GM18861 (cell line): ENCODE measurements at regions not wholly inside any gene's neighbourhood (a gene's known extent, or its start where the extent isn't known, plus 50 kb on each side); places are given as distances from the start of the nearest gene placed in this dataset.
"Not testable (repeated sequence)": the region's sequence is repeated elsewhere in the genome, so short reads cannot be mapped to it uniquely, and the experiment has no call there.

ENCODE experiments used
- ATAC-seq: cut with Tn5 transposase; IDR thresholded peaks from one replicate; pipeline ENCODE4 v1.9.1; 2021; ENCODE audit not compliant: unreplicated experiment

GRCh38 chr5:52255308-52255707 lies 532.4 kb upstream of the ITGA1 start:
- ATAC-seq, result no peak

- no peak for ATAC-seq
Observed at GRCh38 chr5:52262844-52263243, 524.9 kb upstream of the ITGA1 start.

GRCh38 chr5:52269401-52269800 lies 518.3 kb upstream of the ITGA1 start:
- no peak for ATAC-seq

GRCh38 chr5:52269859-52270258 lies 517.9 kb upstream of the ITGA1 start:
- no peak for ATAC-seq

- no peak for ATAC-seq
Observed at GRCh38 chr5:52275639-52276038, 512.1 kb upstream of the ITGA1 start.

GRCh38 chr5:52277101-52277500 lies 510.6 kb upstream of the ITGA1 start:
- no peak for ATAC-seq

DNA sequence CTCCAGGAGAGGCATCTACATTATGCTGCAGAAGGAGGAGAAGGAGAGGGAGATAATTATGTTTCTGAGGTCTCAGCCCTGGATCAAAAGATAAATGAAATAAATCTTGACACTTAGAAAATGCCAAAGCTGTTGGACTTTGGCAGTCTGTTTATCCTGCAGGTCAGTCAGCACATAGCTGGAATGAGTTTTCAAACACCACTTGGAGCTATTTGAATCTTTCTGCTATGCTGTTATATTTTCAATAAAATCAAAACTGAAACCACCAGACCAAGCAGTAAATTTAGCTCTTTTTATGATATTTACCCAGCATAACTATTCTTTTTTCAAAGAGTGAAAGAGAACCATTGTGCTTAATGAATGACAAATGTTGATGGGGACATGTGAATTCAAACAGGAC lies 505.1 kb upstream of the ITGA1 start:
- no peak for ATAC-seq

DNA sequence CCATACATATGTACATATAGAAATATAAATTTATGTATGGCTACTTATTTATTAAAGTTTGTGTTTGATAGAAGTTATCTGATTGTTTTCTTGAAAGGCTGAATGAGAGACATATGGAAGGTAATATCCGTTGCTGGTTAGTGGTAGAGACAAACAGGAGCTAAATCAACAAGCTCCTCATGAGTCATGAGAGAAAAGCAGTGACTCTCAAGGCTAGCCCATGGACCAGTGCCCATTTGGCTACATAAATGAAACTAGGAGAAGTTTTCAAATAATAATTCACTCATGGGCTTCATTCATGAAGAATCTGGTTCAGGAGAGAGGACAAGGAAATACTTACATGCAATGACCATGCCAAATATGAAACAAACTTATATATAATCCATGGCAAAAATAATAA lies 504.5 kb upstream of the ITGA1 start:
- no peak for ATAC-seq

DNA sequence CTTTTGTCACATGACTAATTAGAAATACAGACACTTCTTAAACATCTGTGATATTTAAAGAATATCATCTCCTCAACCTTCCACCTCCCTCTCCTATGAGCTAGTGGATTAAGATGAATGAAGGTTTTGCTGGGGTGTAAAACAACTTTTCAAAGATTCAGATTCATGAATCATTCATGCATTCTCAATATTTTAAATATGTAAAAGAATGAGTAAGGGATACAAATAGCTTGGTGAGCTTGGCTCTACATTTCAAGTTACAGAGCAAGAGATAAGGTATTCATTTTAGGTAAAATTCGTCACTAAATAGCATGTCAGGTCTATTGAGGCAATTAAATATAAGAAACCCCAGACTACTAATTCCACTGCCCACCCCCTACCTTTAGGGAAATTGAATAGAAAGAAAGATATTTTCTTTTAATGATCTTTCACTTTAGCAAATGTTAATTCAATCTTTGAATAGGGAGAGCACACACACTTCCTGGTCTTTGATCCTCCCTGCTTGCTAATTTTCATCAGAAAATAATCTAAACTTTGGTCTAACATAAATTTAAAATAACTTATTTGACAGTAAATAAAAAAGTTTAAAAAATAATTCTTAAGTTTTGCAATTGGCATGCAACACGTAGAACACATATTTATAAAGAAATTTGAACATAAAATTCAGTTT lies 486.9 kb upstream of the ITGA1 start:
- ATAC-seq, result no peak

DNA sequence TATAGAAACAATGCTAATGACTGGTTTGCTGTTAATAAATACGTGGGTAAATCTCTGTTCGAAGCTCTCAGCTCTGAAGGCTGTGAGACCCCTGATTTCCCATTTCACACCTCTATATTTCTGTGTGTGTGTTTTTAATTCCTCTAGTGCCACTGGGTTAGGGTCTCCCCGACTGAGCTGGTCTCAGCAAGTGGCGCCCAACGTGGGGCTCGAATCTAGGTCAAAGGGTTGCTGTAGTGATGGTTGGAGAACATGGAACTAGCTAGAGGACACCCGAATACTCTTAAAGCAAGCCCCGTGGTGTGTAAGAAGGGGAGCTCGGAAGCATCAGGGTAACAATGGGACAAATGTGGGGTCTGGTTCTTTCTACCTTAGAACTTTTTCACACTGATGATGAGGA lies 482.9 kb upstream of the ITGA1 start:
- not testable (repeated sequence) for ATAC-seq

DNA sequence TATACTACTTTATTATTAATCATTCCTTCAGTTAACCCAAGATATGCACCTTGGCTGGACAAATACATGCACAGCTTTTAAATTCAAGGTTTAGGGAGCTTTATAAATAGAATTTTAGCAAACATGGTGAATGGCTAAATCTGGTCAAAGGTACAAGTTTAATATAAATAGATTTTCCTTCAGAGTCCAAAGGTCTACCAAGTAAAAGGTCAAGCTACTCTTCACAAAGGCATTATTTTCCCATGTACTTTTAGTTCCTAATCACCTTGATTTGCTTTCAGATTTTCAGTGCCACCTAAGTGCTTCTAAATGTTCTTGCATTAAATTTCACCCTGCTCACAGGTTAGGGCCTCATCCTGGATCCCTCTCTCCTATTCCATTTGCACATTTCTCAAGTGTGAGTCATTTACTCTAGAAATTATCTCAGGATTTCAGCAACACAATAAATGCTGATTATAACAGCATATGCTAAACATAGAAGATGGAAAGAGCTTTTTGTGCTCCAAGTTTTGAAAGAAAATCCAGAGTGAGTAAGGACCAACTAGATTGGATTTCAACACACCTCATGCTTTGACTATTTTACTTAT lies 459.4 kb upstream of the ITGA1 start:
- no peak for ATAC-seq

- no peak for ATAC-seq
Observed at GRCh38 chr5:52331725-52332124, 456.0 kb upstream of the ITGA1 start.

- no peak for ATAC-seq
Observed at GRCh38 chr5:52334367-52334766, 453.3 kb upstream of the ITGA1 start.

DNA sequence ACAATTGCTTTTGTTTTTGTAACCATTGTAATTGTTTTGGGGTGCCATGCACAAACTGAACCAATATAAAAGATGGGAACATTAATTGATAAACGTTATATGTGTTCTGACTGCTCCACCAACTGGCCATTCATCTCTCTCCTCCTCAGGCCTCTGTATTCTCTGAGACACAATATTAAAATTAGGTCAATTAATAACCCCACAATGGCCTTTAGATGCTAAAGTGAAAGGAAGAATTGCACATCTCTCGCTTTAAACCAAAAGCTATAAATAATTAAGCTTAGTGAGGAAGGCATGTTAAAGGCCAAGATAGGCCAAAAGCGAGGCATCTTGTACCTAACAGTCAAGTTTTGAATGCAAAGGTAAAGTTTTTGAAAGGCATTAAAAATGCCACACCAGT lies 448.4 kb upstream of the ITGA1 start:
- ATAC-seq, result peak; percentile 49

DNA sequence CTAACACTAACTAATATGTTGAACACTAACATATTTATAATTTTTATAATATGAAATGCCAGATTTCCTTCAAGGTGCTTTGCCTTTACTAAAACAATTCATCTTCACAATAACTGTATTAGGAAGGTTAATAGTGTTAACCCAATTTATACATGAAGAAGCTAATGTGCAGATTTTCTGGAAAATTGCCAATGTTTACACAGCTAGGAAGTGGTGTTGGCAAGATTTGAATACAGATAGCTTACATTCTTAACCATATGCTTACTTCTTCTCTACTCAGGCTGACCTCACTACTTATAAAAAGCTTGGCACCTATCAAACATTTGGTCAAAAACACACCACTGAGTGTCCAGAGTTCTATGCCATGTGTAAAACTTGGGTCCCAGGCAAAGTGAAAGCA lies 445.4 kb upstream of the ITGA1 start:
- ATAC-seq, result no peak

DNA sequence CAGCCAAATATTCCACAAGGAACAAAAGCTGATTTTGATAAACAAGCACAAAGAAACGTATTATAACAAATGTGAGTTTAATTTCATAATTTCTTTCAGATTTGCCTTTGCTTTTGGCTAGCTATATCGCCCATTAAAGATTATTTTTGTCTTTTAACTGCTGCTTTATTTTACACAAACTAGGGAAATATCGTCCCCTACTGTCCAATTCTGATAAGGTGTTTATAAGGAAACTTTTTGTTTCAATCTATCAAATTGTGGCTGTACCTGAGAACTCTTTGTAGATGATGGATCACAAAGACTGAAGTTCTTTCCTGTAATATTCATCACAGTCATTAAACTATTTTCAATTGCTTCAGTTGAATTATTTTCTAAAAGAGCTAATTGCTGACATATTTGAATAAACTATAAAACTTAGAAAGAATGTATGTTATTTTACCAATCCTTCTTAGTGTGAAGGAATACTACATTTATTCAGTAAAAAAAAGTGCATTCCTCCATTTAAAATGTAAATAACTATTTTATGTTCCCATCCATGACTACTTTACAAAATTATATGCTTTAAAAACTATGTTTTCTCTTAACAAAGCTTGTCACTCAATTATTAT lies 431.3 kb upstream of the ITGA1 start:
- no peak for ATAC-seq

- no peak for ATAC-seq
Observed at GRCh38 chr5:52359261-52359660, 428.5 kb upstream of the ITGA1 start.

DNA sequence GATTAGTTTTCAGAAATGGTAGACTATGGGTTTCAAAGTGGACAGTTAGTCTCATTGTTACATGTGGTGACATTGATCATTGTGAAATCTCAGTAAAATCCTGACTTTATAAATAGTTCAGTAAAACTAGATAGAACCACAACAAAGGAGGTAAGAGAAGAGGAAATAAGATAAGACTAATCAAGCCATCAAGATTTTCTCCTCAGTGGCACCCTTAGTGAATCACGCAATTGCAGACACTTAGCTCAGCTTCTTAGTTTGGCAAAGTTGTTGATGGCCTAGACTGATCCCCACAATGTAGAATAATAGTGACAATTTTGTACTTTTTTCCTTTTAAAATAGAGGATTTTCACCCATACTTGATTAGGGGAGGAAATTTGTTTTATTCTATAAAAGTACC lies 426.7 kb upstream of the ITGA1 start:
- no peak for ATAC-seq

GRCh38 chr5:52374286-52374685 lies 413.4 kb upstream of the ITGA1 start:
- no peak for ATAC-seq

DNA sequence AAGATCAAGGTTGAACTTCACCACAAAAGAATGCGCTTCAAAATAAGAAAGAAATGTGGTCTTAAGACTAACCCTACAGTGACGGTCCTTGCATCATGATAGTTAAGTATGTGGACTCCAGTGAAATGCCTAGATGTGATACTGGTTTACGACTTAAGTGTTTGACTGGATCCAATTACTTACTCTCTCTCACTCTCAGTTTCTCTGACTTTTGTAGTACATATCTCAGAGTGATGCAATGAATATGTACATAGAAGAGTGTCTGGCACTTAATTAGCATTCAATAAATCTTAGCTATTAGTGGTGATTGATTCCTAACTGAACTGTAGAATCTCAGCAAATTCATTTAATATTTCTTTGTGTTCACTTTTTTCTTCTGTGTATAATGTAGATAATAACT lies 411.7 kb upstream of the ITGA1 start:
- no peak for ATAC-seq

- ATAC-seq, result no peak
Observed at GRCh38 chr5:52376592-52376991, 411.1 kb upstream of the ITGA1 start.

DNA sequence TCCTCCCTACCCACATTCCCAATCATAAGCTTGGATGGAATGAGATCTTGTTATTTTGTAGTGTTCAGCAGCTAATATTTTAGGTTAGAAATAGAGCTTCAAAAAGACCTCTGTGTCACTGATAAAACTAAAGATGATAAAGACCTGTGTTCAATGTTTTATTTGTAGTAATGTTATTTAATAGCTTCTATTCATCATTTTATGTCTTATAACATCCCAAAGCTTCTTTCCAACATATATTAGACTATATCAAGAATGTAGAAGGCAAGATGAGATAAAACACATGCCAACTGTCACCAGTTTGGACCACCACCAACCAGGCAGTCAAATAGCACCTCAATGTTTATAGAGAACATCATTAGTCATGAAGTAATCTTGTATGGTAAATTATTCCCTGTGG lies 409.5 kb upstream of the ITGA1 start:
- ATAC-seq, result no peak

- no peak for ATAC-seq
Observed at GRCh38 chr5:52388349-52388748, 399.4 kb upstream of the ITGA1 start.
